ENCODE measurements at regions not wholly inside any gene's neighbourhood (a gene's known extent, or its start where the extent isn't known, plus 50 kb on each side); places are given as distances from the start of the nearest gene placed in this dataset.

GRCh38 chr1:82116105-82116504, 315.4 kb downstream of the ADGRL2 start:
- no peak overlapping the region for H3K4me3 ChIP-seq (ENCODE audit: low read depth, low read length)
- TF ChIP-seq CTCF (IDR thresholded peaks at IDR 0.05; ENCODE audit: low read depth, low read length) = no peak
- in situ Hi-C loops (cut with HindIII; ENCODE audit: low sequenced_read_pairs) = no loop called here
- no peak for DNase-seq (ENCODE audit: low read depth, low spot score)

- no peak for TF ChIP-seq CTCF (IDR thresholded peaks at IDR 0.05; ENCODE audit: low read depth, low read length)
- in situ Hi-C loops (cut with HindIII; ENCODE audit: low sequenced_read_pairs) = no loop called here
- no peak for DNase-seq (ENCODE audit: low read depth, low spot score)
- no peak overlapping the region for H3K4me3 ChIP-seq (ENCODE audit: low read depth, low read length)
Measured at GRCh38 chr1:82114887-82115286, 314.2 kb downstream of the ADGRL2 start.

GRCh38 chr1:82110366-82111254, 309.9 kb downstream of the ADGRL2 start:
- in situ Hi-C loops (cut with HindIII; ENCODE audit: low sequenced_read_pairs) = no loop called here
- H3K4me3 ChIP-seq (ENCODE audit: low read depth, low read length) = no peak overlapping the region
- peak; percentile 7 for DNase-seq (ENCODE audit: low read depth, low spot score)
- TF ChIP-seq CTCF (IDR thresholded peaks at IDR 0.05; ENCODE audit: low read depth, low read length) = no peak

- TF ChIP-seq CTCF (IDR thresholded peaks at IDR 0.05; ENCODE audit: low read depth, low read length) = no peak
- in situ Hi-C loops (cut with HindIII; ENCODE audit: low sequenced_read_pairs) = no loop called here
- DNase-seq (ENCODE audit: low read depth, low spot score) = no peak
- H3K4me3 ChIP-seq (ENCODE audit: low read depth, low read length) = no peak overlapping the region
Measured at GRCh38 chr1:82108843-82109242, 308.1 kb downstream of the ADGRL2 start.

- in situ Hi-C loops (cut with HindIII; ENCODE audit: low sequenced_read_pairs) = no loop called here
- DNase-seq (ENCODE audit: low read depth, low spot score) = no peak
- H3K4me3 ChIP-seq (ENCODE audit: low read depth, low read length) = no peak overlapping the region
- TF ChIP-seq CTCF (IDR thresholded peaks at IDR 0.05; ENCODE audit: low read depth, low read length) = no peak
Measured at GRCh38 chr1:82106672-82107071, 305.9 kb downstream of the ADGRL2 start.

- H3K4me3 ChIP-seq (ENCODE audit: low read depth, low read length) = no peak overlapping the region
- TF ChIP-seq CTCF (IDR thresholded peaks at IDR 0.05; ENCODE audit: low read depth, low read length) = no peak
- in situ Hi-C loops (cut with HindIII; ENCODE audit: low sequenced_read_pairs) = no loop called here
Measured at GRCh38 chr1:82099170-82099569, 298.4 kb downstream of the ADGRL2 start.

More at GRCh38 chr1:82099170-82099569, 298.4 kb downstream of the ADGRL2 start:
- DNase-seq (ENCODE audit: low read depth, low spot score) = no peak

Measured in astrocyte of the spinal cord (primary cell).